Kidney epithelial cell (primary cell): ENCODE measurements at regions not wholly inside any gene's neighbourhood (a gene's known extent, or its start where the extent isn't known, plus 50 kb on each side); places are given as distances from the start of the nearest gene placed in this dataset.

Source experiments
- DNase-seq: peaks from one replicate; pipeline ENCODE4 v3.0.0-alpha.2; 2010; ENCODE audit warnings: low read depth
- H3K27me3 ChIP-seq: 2 replicates; pipeline ENCODE4 v1.6.0; 2011; ENCODE audit warnings: low read length; ENCODE audit not compliant: control insufficient read depth, insufficient read depth
- H3K36me3 ChIP-seq: 2 replicates; pipeline ENCODE4 v1.5.1; 2011; ENCODE audit warnings: low read length; ENCODE audit not compliant: control insufficient read depth, insufficient read depth
- H3K4me3 ChIP-seq: 2 replicates; pipeline ENCODE4 v1.5.1; 2011; ENCODE audit warnings: low read depth, mild to moderate bottlenecking, control low read depth, low read length
- CTCF ChIP-seq: IDR thresholded peaks from 2 replicates; pipeline ENCODE4 v1.5.1; 2011; ENCODE audit warnings: mild to moderate bottlenecking, moderate library complexity, low read length, control low read depth, inconsistent platforms; ENCODE audit not compliant: insufficient read depth, poor library complexity, severe bottlenecking

- no peaks in the 10 kb centered on the region for H3K27me3 ChIP-seq
- no peak for DNase-seq
- H3K4me3 ChIP-seq, result no peak overlapping the region
- H3K36me3 ChIP-seq, result no peaks in the 10 kb centered on the region
- TF ChIP-seq CTCF, result no peak
Observed at GRCh38 chr15:38088971-38089370, 154.5 kb downstream of the TMCO5A start.

GRCh38 chr15:38090223-38090622, 155.8 kb downstream of the TMCO5A start:
- Histone ChIP-seq H3K36me3 (no peaks in the 10 kb centered on the region), H3K4me3 (no peak overlapping the region), H3K27me3 (no peaks in the 10 kb centered on the region)
- DNase-seq, result no peak
- TF ChIP-seq CTCF, result no peak

GRCh38 chr15:38090678-38091077, 156.2 kb downstream of the TMCO5A start:
- TF ChIP-seq CTCF, result no peak
- DNase-seq, result no peak
- Histone ChIP-seq H3K27me3 (no peaks in the 10 kb centered on the region), H3K36me3 (no peaks in the 10 kb centered on the region), H3K4me3 (no peak overlapping the region)

- no peak for DNase-seq
- Histone ChIP-seq H3K36me3 (no peaks in the 10 kb centered on the region), H3K4me3 (no peak overlapping the region), H3K27me3 (no peaks in the 10 kb centered on the region)
- TF ChIP-seq CTCF, result no peak
Observed at GRCh38 chr15:38091078-38091645, 156.7 kb downstream of the TMCO5A start.

GRCh38 chr15:38093931-38094330, 158.7 kb upstream of the SPRED1 start:
- Histone ChIP-seq H3K27me3 (no peaks in the 10 kb centered on the region), H3K4me3 (no peak overlapping the region), H3K36me3 (no peaks in the 10 kb centered on the region)
- TF ChIP-seq CTCF, result no peak
- DNase-seq, result no peak

- H3K36me3 ChIP-seq, result no peaks in the 10 kb centered on the region
- DNase-seq, result no peak
- H3K27me3 ChIP-seq, result no peaks in the 10 kb centered on the region
- no peak overlapping the region for H3K4me3 ChIP-seq
- TF ChIP-seq CTCF, result no peak
Observed at GRCh38 chr15:38102972-38103371, 149.7 kb upstream of the SPRED1 start.
